Cardiac septum (tissue), 1 donor: ENCODE measurements at regions not wholly inside any gene's neighbourhood (a gene's known extent, or its start where the extent isn't known, plus 50 kb on each side); places are given as distances from the start of the nearest gene placed in this dataset.

ENCODE experiments used
- DNase-seq: peaks from one replicate; pipeline ENCODE4 v3.0.0-alpha.2; 2020; ENCODE audit warnings: low spot score
- intact Hi-C: fragments of 100-400 bp; cut with DNase I; formaldehyde crosslinking; loops from one replicate; pipeline ENCODE4 v1.14.0; 2022
- donor health status: DM: no; HTN: no; CAD: no.

DNA sequence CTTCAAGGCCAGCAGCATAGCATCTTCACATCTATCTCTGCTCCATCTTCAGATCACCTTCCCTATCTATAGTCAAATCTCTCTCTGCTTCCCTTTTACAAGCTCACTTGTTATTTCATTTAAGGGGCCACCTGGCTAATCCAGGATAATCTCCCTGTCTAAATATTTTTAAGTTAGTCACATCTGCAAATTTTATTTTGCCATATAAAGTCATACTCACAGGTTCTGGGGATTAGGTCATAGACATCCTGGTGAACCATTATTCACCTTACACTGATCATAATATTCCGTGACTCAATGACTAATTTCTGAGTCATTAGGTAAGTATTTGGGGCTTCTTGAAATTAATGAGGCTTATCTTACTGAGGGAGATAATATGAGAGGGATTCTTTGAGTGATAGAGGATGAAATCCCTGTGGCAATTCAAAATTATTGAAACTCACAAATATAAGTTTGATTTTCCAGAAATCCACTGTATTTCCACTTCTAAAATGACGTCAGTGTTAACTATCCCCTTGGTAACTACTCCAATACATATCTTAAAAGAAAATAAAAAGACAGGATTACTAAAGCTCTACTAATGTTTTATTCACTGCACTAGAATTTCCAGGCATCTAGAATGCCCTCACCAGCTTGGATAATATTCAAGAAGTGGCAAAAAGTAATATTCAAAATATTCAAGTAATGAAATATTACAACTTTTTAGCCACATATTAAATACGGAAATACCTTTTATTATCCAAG, 93.7 kb upstream of the RBMS3 start:
- intact Hi-C loops = no loop called here
- no peak for DNase-seq

DNA sequence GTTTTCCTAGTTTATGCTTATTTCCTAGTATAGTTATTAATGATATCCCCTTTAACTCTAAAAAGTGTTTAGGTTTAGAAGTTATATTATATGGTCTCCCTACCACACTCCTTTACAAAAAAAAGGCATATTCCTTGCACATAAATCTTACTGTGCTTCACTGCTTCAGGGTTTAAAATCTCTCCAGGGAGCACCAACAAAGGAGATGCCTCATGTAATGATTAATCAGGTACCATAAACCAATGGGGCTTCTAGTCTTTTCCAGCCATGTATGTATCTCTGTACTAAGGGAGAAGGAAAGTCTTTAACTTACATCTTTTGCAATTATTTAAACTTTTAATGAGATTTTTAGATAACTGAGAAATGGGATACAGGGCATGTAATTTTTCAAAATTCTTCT, 91.5 kb upstream of the RBMS3 start:
- intact Hi-C loops = no loop called here
- DNase-seq = no peak

DNA sequence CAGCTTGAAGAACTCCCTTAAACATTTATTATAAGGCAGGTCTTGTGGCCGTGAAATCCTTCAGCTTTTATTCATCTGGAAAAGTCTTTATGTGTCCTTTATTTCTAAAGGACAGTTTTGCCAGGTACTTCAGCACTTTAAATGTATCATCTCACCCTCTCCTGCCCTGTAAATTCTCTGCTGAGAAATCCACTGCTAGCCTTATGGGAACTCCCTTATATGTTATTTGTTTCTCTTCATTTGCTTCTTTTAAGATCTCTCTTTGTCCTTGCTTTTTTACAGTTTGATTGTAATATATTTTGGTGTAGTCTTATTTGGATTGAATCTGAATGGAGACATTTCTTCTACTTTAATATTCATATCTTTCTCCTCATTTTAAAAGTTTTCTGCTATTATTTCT, 86.7 kb upstream of the RBMS3 start:
- intact Hi-C loops = no loop called here
- DNase-seq = no peak

DNA sequence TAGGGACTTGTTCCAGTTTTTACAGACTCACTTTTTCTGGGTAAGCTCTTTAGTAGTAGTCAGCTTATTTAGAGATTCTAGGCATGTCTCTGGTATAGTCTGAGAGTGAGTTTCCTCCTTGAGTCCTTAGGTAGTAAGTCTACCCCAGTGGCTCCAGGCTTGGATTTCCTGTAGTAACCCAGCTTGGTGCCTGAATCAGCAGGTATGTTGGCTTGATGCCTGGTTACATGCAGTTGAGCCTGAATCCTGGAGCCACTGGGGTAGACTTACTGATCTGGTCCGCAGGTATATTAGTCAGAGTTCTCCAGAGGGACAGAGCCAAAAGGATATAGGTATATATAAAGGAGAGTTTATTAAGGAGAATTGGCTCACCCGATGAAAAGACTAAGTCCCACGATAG, 85.8 kb upstream of the RBMS3 start:
- intact Hi-C loops = no loop called here
- no peak for DNase-seq

DNA sequence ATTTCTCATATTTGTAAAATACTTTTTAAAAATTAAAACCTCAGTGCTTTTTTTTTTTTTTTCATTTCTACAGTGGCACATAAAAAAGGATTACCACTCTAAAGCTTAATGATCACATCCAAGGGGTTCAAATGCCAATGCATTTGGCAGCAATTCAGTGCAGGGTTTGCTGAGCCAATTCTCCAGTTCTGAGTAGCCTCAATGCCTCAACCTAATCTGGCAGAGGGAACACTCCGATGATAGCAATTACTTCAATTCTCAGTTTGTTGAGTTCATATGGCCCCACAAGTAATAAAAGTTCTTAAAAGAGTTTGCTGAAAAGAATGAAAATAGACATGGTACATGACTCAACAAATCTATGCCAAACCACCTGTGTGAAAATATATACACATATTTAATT, 79.3 kb upstream of the RBMS3 start:
- intact Hi-C loops = no loop called here
- DNase-seq = no peak

DNA sequence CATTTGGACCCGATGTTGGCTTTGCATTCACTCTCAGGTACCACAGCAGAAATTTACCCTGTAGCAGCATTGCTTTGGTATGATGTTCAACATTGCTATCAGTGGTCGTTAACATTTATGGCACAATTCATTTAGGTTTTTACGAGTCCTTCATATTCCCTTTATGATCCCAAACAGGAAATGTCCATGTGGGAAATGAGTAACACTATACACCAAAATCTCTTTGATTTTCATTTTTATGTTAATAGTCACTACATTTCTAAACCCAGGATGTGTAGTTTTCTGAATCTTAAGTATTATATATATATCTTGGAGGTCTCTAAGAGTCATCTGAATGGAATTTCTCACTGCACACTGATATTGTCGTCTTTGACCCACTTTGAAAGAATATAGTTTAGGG, 78.5 kb upstream of the RBMS3 start:
- intact Hi-C loops = no loop called here
- DNase-seq = no peak

DNA sequence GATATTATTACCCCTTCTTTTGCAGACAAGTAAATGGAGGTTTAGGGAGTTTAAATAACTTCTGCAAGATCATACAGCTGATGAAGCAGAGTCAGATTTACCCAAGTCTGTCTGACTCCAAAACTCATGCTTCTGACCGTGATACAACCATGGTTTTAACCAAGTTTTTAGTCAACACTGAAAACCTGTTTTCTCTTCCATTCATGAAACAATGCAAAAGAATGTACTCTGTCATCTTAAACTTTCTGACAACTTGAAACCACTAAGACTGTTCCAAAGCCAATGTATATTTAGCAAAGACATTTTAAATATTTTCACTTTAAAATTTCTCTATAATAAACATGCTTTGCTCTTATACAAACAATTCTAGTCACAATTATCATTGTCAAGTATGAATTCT, 77.0 kb upstream of the RBMS3 start:
- no peak for DNase-seq
- intact Hi-C loops = no loop called here

DNA sequence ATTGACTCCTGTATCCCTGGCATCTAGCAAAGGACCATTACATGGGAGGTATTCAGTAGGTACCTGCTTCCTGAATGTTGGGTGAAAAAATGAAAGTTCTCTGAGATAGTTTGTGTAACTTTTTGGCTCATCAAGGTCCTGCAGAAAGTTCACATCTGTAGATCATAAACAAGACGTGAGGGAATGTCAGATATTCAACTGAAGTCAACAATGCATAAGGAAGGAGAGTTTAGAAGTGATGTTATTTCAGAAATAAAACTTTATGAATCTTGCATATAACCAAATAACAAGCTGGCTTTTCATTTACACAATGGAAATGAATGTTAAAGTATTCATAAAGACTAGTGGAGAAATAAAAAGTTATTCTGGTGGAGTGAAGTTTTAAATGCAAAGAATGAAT, 73.4 kb upstream of the RBMS3 start:
- intact Hi-C loops = no loop called here
- DNase-seq = no peak

DNA sequence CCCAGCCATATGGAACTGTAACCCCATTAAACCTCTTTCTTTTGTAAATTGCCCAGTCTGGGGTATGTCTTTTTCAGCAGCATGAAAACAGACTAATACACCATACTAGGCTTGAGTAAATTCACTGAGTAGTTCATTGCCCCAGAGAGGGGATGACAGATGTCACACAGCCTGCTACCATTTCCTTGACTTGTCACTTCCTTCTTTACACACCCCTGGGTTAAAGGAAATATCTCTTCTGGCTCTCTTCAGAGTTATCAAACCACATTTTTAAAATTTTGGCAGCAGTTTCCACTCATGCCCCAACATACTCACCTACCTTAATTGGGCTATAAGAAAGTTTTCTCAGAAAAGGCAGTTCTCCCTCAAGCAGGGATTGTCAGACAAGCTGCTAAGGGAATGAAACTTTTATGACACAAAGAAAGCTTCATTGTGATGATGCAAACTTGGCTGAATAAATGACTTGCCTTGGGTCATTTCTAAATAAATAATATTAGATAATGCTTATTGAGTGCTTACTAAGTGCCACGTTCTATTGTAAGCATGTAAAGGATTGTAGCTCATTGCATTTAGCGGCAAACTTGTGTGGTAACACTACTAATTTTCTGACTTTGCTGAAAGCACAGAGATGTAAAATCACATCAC, 68.0 kb upstream of the RBMS3 start:
- no peak for DNase-seq
- intact Hi-C loops = no loop called here

DNA sequence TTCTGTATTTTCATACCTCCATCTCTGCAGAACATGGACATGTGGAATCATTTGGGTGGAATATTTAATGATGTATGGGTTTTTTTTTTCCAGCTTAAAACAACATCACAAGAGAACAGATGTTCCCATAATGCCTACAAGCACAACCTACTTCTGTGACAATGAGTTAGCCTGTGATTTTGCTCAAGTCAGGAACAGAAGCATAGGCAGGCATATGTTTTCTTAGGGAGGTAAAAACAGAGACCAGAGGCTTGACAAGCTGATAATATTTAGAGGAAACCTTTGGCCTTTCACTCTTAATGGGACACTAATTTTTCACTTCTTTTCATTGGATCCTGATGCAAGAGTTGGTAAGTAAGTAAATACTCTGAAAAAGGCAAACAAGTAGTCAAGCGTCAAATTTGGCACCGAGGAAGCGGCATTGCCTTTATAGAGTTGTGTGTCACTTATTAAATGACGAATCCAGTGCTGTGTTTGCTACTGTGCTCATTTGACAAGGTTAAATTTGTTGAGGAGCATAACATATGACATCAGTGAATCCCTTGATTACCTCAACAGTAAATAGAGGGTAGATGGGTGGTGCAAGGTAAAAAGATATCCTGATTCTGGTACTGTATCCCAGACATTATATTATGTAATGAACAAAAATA, 66.7 kb upstream of the RBMS3 start:
- no peak for DNase-seq
- intact Hi-C loops = no loop called here

DNA sequence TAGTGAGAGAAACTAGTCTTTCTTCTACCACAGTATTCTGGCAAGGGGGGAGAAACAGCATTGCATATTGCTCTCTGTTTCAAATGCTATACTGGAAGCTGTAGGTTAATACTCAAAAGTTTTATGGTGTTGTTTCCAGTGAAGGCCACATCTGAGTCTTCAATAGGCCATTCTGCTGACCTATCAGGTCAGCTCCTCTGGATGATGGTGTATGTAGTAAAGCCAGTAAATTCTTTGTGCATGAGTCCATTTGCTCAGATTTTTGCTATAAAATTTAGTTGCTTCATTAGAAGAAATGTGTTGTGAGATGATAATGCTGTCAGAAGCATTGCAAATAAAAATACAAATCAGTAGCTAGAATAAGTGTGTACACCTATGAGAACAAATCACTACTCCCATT, 64.9 kb upstream of the RBMS3 start:
- no peak for DNase-seq
- intact Hi-C loops = no loop called here

DNA sequence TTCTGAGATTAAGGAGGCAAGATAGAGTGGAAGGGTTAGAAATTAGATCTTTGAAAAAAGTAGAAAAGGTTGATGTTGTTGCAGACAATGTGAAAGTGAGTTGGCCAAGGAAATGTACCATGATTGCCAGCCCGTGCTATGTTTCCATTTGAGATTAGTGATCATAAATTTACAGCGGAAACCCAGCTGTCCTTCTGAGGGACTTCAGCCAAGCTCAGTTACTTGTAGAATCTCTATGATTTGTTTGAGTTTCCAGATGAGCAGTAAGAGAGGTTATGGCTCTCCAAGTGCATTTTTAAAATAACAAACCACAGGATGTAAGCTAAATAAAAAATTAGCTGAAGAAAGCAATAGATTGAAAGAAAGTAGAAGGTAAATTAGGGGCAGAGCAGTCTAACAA, 54.2 kb upstream of the RBMS3 start:
- DNase-seq = no peak
- intact Hi-C loops = no loop called here

DNA sequence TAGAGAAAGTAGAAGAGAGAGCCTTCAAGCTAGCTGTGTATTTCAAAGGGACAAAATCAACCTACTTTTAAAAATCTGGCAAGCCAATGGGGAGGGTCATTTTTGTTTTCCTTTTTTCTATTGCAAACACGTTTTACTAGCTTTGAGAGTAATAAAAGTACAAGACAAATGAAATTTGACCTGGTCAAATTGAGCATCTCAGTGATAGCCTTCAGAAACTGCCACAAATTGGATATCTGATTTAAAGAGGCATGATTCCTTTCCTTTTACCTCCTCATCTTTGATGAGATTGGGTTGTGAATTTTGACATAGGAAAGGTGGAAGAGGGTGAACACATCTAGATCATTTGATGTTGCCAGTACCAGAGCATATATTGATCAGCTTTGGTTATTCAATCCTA, 53.6 kb upstream of the RBMS3 start:
- intact Hi-C loops = no loop called here
- no peak for DNase-seq
